ENCODE measurements at regions not wholly inside any gene's neighbourhood (a gene's known extent, or its start where the extent isn't known, plus 50 kb on each side); places are given as distances from the start of the nearest gene placed in this dataset.
"Not testable (repeated sequence)": the region's sequence is repeated elsewhere in the genome, so short reads cannot be mapped to it uniquely, and the experiment has no call there.

DNA sequence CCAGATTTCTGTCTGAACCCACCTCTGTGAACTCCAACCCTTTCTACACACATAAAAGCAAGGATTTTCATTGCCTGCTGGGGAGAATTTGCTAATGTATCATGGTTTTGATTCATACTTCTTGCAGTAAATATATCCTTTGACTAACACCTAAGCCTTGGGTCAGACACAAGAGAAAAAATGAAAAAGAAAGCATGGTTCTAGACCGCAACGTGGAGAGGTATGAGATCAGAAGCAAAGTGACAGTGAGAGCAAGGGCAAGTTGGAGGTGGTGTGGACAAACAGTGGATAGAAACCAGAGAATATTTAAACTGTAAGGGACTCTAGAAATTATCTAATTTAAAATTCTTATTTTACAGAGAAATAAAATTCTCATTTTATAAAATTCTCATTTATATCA is 212.9 kb upstream of the SEMA6A start:
- no peak for DNase-seq (ENCODE audit: low spot score)

- no peak for DNase-seq (ENCODE audit: low spot score)
Observed at GRCh38 chr5:116785106-116785505, 210.5 kb upstream of the SEMA6A start.

DNA sequence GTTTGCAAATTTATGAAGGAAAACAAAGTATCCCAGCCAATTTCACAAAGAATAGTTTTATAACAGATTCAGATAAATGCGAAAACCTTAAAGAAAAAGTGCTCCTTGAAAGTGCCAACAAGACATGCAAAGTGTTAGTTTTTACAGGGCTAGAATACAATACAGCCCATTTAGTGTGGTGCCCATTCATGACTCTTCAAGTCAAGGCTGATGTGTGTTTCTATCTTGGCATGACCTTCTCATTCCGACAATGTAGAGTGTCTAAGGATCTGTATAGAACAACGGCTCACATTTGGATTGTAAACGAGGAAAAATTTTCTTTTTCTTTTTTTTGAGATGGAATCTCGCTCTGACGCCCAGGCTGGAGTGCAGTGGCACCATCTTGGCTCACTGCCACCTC is 205.2 kb upstream of the SEMA6A start:
- DNase-seq (ENCODE audit: low spot score), result no peak

DNA sequence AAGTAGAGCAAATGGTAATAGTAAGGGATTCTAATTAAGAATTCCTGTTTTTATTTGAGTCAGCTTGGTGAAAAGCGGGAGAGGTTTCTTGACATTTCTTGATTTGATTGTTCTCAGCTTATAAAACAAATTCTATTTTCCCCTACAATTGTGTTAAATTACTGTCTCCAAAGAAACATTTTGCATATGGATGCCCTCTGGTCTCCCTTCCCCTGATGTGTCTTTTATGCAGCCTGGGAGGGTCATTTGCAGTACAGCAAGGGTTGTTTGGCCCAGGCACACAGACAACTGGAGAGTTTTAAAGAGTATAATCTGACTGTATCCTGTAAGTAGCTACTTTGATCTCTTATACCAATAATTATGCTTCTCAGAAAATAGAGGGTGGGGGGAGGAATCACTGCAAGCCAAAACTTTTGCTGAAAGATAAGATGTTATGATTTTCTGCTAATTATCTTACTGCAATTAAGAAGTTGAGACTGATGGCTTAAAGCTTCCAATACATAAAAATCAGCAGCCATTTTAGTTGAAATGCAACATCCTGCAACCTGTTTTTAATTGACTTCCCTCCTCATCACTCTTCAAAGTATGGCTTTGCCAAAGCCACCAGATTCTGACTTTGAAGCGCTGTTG is 204.1 kb upstream of the SEMA6A start:
- DNase-seq (ENCODE audit: low spot score), result no peak

GRCh38 chr5:116778032-116778431 is 203.4 kb upstream of the SEMA6A start:
- DNase-seq (ENCODE audit: low spot score), result no peak

- no peak for DNase-seq (ENCODE audit: low spot score)
Observed at GRCh38 chr5:116773926-116774325, 199.3 kb upstream of the SEMA6A start.

- DNase-seq (ENCODE audit: low spot score), result no peak
Observed at GRCh38 chr5:116772806-116773205, 198.2 kb upstream of the SEMA6A start.

DNA sequence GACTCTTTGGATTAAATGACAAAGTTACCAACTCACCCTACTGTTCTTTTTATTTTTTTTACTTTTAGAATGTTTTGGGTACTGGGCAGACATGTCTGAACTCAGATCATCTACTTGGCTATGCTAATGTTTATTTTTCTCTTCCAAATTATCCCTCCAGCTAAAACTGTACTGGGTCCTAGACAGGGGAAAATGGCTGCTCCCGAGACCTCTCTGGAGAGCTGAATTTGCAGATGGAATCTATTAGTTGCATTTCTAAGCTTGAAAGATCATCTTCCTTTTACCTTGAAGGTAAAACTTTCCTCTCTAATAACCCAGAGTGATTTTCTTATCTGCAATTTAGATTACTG is 197.5 kb upstream of the SEMA6A start:
- DNase-seq (ENCODE audit: low spot score), result no peak

DNA sequence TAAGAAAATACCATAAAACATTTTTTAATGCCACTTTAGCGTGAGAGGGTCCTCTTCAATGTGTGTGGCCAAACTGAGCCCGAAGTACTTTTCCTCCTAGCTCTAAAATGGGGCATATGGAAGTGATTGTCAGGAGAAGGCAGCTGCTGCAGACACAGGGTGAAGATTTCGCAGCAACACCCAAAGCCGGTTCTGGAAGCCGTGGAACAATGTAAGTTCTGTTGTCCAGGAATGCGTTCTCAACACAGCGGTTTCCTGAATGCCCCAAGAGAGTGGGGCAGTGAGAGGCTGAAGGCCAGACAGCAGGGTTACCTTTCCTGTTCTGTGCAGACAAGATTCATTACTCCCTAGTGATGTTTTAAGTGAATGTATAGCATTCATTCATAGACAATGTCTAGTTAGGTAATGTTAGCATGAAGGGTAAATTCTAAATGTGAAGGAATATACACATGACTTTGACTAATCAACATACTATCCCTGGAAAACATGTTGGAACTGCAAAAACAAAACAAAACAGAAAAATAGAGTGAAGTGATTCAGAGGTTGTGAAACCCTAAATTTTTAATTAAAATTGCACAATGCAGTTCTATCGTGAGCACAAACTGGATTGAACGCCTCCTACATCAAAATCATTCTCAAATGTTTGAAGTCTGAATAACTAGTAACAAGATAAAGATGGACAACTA is 197.0 kb upstream of the SEMA6A start:
- no peak for DNase-seq (ENCODE audit: low spot score)

GRCh38 chr5:116769953-116770352 is 195.3 kb upstream of the SEMA6A start:
- DNase-seq (ENCODE audit: low spot score), result not testable (repeated sequence)

DNA sequence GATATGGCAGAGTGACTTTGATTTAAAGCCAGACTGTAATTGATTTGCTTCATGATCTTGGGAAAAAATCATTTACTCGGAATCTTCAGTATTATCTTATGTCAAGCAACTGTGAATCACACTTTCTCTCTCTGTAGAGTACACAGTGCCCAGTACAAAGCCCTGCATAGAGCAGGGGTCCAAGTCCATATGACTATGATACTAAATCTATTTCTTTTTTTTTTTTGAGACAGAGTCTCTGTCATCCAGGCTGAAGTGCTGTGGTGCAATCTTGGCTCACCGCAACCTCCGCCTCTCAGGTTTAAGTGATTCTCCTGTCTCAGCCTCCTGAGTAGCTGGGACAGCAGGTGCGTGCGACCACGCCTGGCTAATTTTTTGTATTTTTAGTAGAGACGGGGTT is 194.8 kb upstream of the SEMA6A start:
- DNase-seq (ENCODE audit: low spot score), result no peak

DNA sequence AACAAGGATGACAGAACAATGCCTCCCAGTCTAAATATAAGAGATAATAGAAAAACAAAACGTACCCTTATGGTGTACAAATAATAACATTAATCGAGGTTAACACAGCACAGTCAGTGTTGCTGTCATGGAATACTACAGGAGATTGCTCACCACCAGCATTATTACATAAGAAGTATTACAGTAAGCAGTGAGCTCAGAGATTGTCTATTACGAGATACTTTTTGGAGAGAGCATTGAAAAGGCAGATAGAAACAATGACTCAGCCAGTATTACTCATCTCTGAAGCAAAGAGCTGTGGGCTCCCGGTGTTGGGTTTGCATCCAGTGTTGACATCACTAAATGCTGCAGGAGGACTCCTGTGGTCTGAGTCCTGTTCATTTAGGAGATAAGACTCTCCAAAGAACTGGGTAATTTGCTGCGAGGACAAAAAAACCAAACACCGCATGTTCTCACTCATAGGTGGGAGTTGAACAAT is 191.9 kb upstream of the SEMA6A start:
- DNase-seq (ENCODE audit: low spot score), result peak; percentile 99

DNA sequence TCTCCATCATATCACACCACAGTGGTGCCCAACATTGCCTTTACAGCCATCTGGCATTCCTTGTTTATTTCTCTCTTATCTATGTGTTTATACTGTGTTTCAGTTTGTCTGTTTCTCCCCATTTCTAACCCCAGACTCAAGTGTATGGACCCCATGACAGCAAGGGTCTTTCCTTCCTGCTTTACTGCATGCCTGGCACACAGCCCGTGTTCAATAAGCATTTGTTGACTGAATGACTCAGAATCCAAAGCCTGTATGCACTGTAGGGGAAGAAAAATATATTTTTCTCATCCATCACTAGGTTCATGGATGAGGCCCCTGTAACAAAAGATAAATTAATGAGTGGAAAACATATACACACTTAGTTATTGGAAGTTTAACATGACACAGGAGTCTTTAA is 190.8 kb upstream of the SEMA6A start:
- peak; percentile 78 for DNase-seq (ENCODE audit: low spot score)

DNA sequence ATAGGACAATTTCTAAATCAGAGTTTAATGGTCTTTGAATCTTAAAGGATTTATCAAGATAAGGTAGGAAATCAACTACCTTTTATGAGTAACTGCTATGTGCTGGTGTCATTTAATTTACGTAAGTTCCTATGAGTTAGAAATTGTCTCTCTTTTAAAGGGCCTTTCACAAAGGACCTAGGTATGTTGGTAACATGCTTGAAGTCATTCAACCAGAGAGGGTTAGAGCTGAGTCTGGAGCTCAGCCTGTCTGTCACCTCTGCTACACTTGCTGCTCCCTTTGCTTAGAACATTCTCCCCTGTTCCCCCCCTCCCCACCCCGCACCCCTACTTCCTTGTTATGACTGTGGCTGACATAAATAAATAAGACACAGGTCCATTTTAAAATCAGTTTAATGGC is 190.3 kb upstream of the SEMA6A start:
- no peak for DNase-seq (ENCODE audit: low spot score)

GRCh38 chr5:116763987-116764866 is 189.6 kb upstream of the SEMA6A start:
- peak; percentile 57 for DNase-seq (ENCODE audit: low spot score)

DNA sequence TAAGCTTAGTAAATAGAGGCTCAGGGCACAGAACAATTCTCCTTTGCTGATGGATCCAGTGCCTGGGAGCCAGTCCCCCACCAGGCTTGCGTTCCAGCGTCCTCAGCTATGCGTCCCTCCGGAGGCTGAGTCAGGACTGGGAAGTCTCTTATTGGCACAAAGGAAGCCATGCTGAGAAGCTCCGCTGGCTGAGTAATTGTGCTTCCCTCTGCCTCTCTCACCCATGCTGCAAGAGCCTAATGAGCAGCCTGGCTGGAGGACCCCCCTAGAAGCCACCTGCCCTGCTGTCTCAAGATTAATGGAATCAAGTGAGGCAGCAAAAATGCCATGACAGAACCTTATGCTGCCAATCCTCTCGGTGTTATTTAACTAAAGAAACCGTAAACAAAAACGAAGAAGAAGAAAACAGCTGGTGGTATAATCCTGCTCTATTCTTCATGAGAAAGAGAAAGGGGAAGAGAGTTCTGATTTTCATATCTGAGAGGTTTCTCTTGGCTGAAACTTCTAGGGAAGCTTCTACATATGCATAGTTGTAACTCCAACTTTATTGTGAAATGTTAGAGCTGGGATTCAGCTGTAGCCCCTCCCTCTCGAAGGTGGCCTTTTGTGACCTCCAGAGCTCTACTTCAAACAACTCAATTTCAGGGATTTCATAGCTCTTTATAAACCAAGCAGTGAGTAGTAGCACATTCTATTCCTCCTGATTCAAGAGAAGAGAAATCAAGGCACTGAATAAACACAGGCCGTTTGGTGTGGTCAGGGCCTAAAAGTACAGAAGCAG is 185.4 kb upstream of the SEMA6A start:
- no peak for DNase-seq (ENCODE audit: low spot score)

DNA sequence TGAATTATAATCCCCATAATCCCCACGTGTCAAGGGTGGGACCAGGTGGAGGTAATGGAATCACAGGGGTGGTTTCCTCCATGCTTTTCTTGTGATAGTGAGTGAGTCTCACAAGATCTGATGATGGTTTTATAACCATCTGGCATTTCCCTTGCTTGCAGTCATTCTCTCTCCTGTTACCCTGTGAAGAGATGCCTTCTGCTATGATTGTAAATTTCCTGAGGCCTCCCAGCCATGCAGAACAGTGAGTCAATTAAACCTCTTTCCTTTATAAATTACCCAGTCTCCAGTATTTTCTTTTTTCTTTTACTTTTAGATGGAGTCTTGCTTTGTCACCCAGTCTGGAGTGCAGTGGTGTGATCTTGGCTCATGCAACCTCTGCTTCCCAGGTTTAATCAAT is 182.7 kb upstream of the SEMA6A start:
- no peak for DNase-seq (ENCODE audit: low spot score)

GRCh38 chr5:116756531-116756930 is 181.9 kb upstream of the SEMA6A start:
- no peak for DNase-seq (ENCODE audit: low spot score)

DNA sequence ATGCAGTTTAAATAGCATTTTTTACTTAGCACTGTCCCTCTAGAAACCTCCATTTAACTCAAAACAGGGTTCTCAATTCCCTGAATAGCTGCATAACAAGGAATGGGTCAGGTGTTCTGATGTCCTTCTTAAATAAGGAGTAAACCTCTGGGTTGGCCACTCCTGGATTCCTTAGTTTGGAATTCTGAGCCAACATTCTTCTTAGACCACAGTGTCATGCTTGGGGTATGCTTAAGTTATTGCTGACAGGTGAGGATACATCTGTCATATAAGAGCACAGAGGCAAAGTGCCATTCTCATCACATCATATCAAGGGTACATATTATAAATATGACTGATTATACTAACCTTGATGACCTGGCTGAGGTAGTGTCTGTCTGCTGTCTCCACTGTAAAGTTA is 179.9 kb upstream of the SEMA6A start:
- no peak for DNase-seq (ENCODE audit: low spot score)

DNA sequence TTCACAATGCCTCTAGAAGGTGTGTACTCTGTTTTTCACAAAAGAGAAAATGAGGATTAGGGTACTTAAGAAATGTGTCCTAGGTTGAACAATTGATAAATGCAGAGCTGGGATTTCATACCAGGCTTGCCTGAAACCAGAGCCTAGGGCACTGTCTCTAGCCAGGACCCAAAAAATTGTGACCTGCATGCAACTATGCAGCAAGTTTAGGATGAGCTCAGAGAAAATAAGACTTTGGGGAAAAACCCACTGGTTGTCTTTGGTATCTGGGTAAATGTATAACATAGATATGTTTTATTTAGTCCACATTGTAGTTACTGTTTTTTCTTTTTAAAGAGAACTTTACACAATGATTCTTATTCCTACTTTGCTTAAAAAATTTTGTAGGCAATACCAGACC is 177.1 kb upstream of the SEMA6A start:
- DNase-seq (ENCODE audit: low spot score), result no peak

DNA sequence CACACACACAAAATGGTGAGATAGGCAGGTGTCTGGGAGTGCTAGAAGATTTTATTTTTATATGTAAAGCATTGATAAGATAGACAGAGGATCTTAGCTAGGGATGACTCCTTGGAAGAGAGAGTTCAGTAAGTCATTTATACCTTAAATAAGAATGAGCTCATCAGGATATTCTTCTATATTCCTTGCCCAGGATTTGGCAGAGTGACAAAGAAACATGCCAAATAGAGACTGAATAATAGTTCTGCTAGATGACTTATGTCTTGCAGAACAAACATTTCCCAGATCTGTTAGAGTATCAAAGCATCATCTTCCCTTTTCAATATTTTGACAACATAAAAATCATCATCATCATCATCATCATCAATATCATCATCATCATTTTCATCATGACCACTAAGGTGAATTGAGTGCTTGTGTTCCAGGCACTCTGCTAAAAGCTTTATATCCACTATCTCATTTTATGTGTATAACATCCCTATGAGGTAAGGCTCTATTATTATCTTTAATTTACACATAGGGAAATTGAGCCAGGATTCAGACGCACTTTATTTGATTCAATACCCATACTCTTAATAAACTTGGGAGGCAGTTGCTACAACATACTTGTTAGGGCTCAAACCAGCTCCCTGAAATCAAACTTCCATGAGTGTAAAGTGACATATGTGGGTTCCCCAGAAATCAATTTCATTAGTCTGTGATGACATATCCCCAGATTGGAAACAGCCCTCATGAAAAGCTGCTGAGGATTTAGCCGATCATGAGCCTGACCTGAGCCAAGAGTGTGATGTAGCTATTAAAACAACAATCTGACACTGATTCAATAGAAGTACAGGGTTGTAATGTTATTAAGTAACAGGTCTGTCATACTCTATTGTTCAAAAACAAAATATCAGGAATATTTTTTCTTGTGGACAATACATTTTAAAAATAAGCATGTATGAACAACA is 176.3 kb upstream of the SEMA6A start:
- DNase-seq (ENCODE audit: low spot score), result no peak
